A549 (cell line): ENCODE measurements at regions not wholly inside any gene's neighbourhood (a gene's known extent, or its start where the extent isn't known, plus 50 kb on each side); places are given as distances from the start of the nearest gene placed in this dataset.

Experiments
- ATAC-seq, 2 experiments: fragments of 200-7000 bp in 1 of 2; fragments of >200 bp in 1 of 2; cut with Nextera tagmentation in 1 of 2; cut with Tn5 transposase in 1 of 2; 3 replicates each; pipeline versions ENCODE4 v1.8.0 to v1.9.1; 2018 to 2020; ENCODE audit warnings: mild to moderate bottlenecking in 1 of 2, moderate library complexity in 1 of 2
- CTCF ChIA-PET: fragments of 300-600 bp; sonication (Branson Sonifier 250); formaldehyde crosslinking; extraction: SDS; loops from one replicate; lab custom pipeline; 2021; ENCODE audit warnings: antibody characterized with exemption, inconsistent platforms; lab: Yijun Ruan, JAX
- POLR2A ChIA-PET: fragments of 350-600 bp; formaldehyde crosslinking; extraction: SDS; loops from one replicate; lab custom pipeline; 2021; ENCODE audit warnings: antibody characterized with exemption, inconsistent platforms; lab: Yijun Ruan, JAX
- DNase-seq, 2 experiments: peaks; one replicate each; pipeline versions ENCODE4 v3.0.0 to v3.0.0-alpha.2; 2011 to 2016; ENCODE audit warnings: low read depth in 1 of 2, low spot score in 1 of 2
- FAIRE-seq: peaks from 2 replicates; lab custom pipeline; 2011; peaks lifted over from hg19 to GRCh38; lab: Jason Lieb, UNC
- H3K27ac ChIP-seq, 2 experiments: fragments of >200 bp; sonication (Bioruptor Twin); formaldehyde crosslinking; 3 replicates each; pipeline ENCODE4 v1.5.1; 2016 to 2017
- H3K4me1 ChIP-seq: fragments of >200 bp; sonication (Bioruptor Twin); formaldehyde crosslinking; 3 replicates; pipeline ENCODE4 v1.6.1; 2016
- H3K4me2 ChIP-seq: fragments of >200 bp; sonication (Bioruptor Twin); formaldehyde crosslinking; 3 replicates; pipeline ENCODE4 v1.6.1; 2016
- H3K4me3 ChIP-seq: fragments of >200 bp; sonication (Bioruptor Twin); formaldehyde crosslinking; 3 replicates; pipeline ENCODE4 v1.5.1; 2016
- H3K9me3 ChIP-seq: fragments of >200 bp; sonication (Bioruptor Twin); formaldehyde crosslinking; 3 replicates; pipeline ENCODE4 v1.6.1; 2016
- BCL3 ChIP-seq: fragments of >200 bp; sonication (Bioruptor Twin); formaldehyde crosslinking; IDR thresholded peaks from 3 replicates; pipeline ENCODE4 v1.6.1; 2016
- BHLHE40 ChIP-seq: IDR thresholded peaks from 2 replicates; pipeline ENCODE4 v1.6.1; 2012; ENCODE audit warnings: low read depth, low read length, inconsistent platforms
- CTCF ChIP-seq: fragments of >200 bp; sonication (Bioruptor Twin); formaldehyde crosslinking; IDR thresholded peaks from 3 replicates; pipeline ENCODE4 v1.5.1; 2016
- ESRRA ChIP-seq: fragments of 150-350 bp; IDR thresholded peaks from 2 replicates; pipeline ENCODE4 v1.6.1; 2014; ENCODE audit warnings: mild to moderate bottlenecking, low read length, borderline replicate concordance
- FOXS1 ChIP-seq: fragments of 250-450 bp; sonication (Bioruptor Pico); IDR thresholded peaks from 2 replicates; pipeline ENCODE4 v1.5.0; 2020; ENCODE audit warnings: mild to moderate bottlenecking, moderate library complexity
- KDM5A ChIP-seq: fragments of 200-600 bp; sonication (generic); IDR thresholded peaks from 2 replicates; pipeline ENCODE4 v1.6.1; 2016; ENCODE audit warnings: antibody characterized with exemption, mild to moderate bottlenecking
- MYC ChIP-seq: IDR thresholded peaks from 2 replicates; pipeline ENCODE4 v1.6.1; 2012; ENCODE audit warnings: mild to moderate bottlenecking, inconsistent platforms, low read length, improper control_type of control experiment, borderline replicate concordance
- NFE2L2 ChIP-seq: fragments of 150-350 bp; conservative IDR thresholded peaks from 2 replicates; pipeline ENCODE4 v1.6.1; 2014; ENCODE audit warnings: low read length
- NPAS2 ChIP-seq: fragments of 250-450 bp; sonication (Bioruptor Pico); IDR thresholded peaks from 2 replicates; pipeline ENCODE4 v1.8.0; 2022; ENCODE audit warnings: mild to moderate bottlenecking, moderate library complexity, borderline replicate concordance
- PBX3 ChIP-seq: IDR thresholded peaks from 2 replicates; pipeline ENCODE4 v1.6.1; 2012
- RFX5 ChIP-seq: fragments of 450-650 bp; IDR thresholded peaks from 2 replicates; pipeline ENCODE4 v1.7.1; 2014; ENCODE audit warnings: antibody characterized with exemption, mild to moderate bottlenecking, moderate library complexity
- RNF2 ChIP-seq: fragments of 200-600 bp; sonication (generic); IDR thresholded peaks from 2 replicates; pipeline ENCODE4 v1.6.1; 2016; ENCODE audit warnings: low read depth, mild to moderate bottlenecking, antibody characterized with exemption, moderate library complexity, borderline replicate concordance
- SMC3 ChIP-seq: fragments of >200 bp; sonication (Bioruptor Twin); formaldehyde crosslinking; IDR thresholded peaks from 3 replicates; pipeline ENCODE4 v1.6.1; 2018; ENCODE audit warnings: inconsistent platforms
- TFCP2L1 ChIP-seq: fragments of 250-450 bp; sonication (Bioruptor Pico); IDR thresholded peaks from 2 replicates; pipeline ENCODE4 v1.5.0; 2021; ENCODE audit warnings: mild to moderate bottlenecking
- TP53 ChIP-seq: fragments of 250-450 bp; sonication (Bioruptor Pico); IDR thresholded peaks from 2 replicates; pipeline ENCODE4 v1.5.0; 2021; ENCODE audit warnings: mild to moderate bottlenecking, moderate library complexity
- ZFP36 ChIP-seq: fragments of 450-650 bp; IDR thresholded peaks from 2 replicates; pipeline ENCODE4 v1.6.1; 2014; ENCODE audit warnings: borderline replicate concordance; ENCODE audit not compliant: partially characterized antibody
- ZNF302 ChIP-seq: fragments of 250-450 bp; sonication (Bioruptor Pico); IDR thresholded peaks from 2 replicates; pipeline ENCODE4 v1.9.0; 2021; ENCODE audit warnings: inconsistent platforms, mild to moderate bottlenecking, moderate library complexity
- ZSCAN20 ChIP-seq: fragments of 250-450 bp; sonication (Bioruptor Pico); IDR thresholded peaks from 2 replicates; pipeline ENCODE4 v1.8.0; 2022; ENCODE audit warnings: mild to moderate bottlenecking, moderate library complexity
- WGBS: methylation state at CpG from one replicate; pipeline ENCODE4 v1.1.6; 2017; ENCODE audit errors: missing lambda C conversion rate; 5-methylcytosine and 5-hydroxymethylcytosine counted together

GRCh38 chr10:55374060-55374459 lies 573.0 kb upstream of the PCDH15 start:
- ChIA-PET POLR2A (no interaction called here), CTCF (no interaction called here)
- TF ChIP-seq TFCP2L1 (CRISPR knock-in tag) (no peak), KDM5A (no peak), SMC3 (no peak), NPAS2 (CRISPR knock-in tag) (no peak), MYC (no peak)
- Histone ChIP-seq H3K9me3 (no peaks in the 10 kb centered on the region), H3K4me3 (no peak overlapping the region), H3K4me1 (no peaks in the 10 kb centered on the region), H3K4me2 (no peak overlapping the region), H3K27ac (no peak overlapping the region)
- FAIRE-seq, result no peak
- DNase-seq, result no peak
- no peak for ATAC-seq

GRCh38 chr10:55369670-55370420 lies 568.8 kb upstream of the PCDH15 start:
- ChIA-PET POLR2A (no interaction called here), CTCF (no interaction called here)
- Histone ChIP-seq H3K4me3 (no peak overlapping the region), H3K4me1 (no peaks in the 10 kb centered on the region), H3K4me2 (no peak overlapping the region), H3K27ac (no peak overlapping the region), H3K9me3 (no peaks in the 10 kb centered on the region)
- FAIRE-seq (no peak), DNase-seq (no peak), ATAC-seq (no peak)
- no peak for TF ChIP-seq KDM5A
- TF ChIP-seq CTCF, result no peak
- TF ChIP-seq RNF2, result no peak
- no peak for TF ChIP-seq BHLHE40
- TF ChIP-seq ZFP36, result no peak
- TF ChIP-seq ZSCAN20 (CRISPR knock-in tag), result no peak
- TF ChIP-seq SMC3, result no peak
- TF ChIP-seq MYC, result no peak
- no peak for TF ChIP-seq ESRRA
- TF ChIP-seq ZNF302 (CRISPR knock-in tag), result no peak
- no peak for TF ChIP-seq FOXS1 (CRISPR knock-in tag)
- TF ChIP-seq BCL3, result no peak
- WGBS, result 4% methylated on average over 1 of the region's 1 CpG

- H3K4me2 ChIP-seq, result no peak overlapping the region
- POLR2A ChIA-PET, result no interaction called here
- FAIRE-seq (no peak), ATAC-seq (no peak), DNase-seq (no peak)
- no peak overlapping the region for H3K27ac ChIP-seq
- H3K4me1 ChIP-seq, result no peaks in the 10 kb centered on the region
- WGBS, result 37% methylated on average over 2 of the region's 2 CpGs
- no peak overlapping the region for H3K4me3 ChIP-seq
- no peaks in the 10 kb centered on the region for H3K9me3 ChIP-seq
- TF ChIP-seq NFE2L2 (no peak), TP53 (CRISPR knock-in tag) (no peak), PBX3 (no peak), MYC (no peak), RNF2 (no peak), TFCP2L1 (CRISPR knock-in tag) (no peak), RFX5 (no peak)
- TF ChIP-seq, all 56 proteins: peak for 0
- CTCF ChIA-PET, result no interaction called here
These were observed 567.4 kb upstream of the PCDH15 start for GRCh38 chr10:55368467-55368866.
